AG09319 (cell line): ENCODE measurements at regions not wholly inside any gene's neighbourhood (a gene's known extent, or its start where the extent isn't known, plus 50 kb on each side); places are given as distances from the start of the nearest gene placed in this dataset.

Source experiments
- DNase-seq: peaks from one replicate; pipeline ENCODE4 v3.0.0-alpha.2; 2010; ENCODE audit warnings: low read depth; ENCODE audit errors: extremely low read depth
- CTCF ChIP-seq: IDR thresholded peaks from 2 replicates; pipeline ENCODE4 v1.5.1; 2011; ENCODE audit warnings: low read depth, mild to moderate bottlenecking, inconsistent platforms, low read length, moderate library complexity

DNA sequence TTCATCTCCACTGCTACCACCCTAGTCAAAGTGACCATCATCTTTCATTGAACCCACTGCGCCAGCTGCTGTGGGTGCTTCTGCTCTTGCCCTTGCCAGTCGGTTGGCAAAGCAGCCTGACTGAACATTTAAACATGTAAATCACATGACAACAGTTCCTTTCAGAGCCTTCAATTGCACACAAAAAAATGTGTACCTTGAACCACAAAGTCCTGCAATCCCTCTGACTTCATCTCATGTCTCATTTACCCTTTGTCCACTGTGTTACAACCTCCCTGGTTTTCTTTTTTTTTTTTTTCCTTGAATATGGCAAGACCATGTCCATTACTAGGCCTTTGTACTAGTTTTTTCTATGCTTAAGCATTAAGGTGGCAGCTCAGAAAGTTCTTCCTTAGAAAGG lies 183.5 kb downstream of the GBA3 start:
- no peak for DNase-seq
- no peak for TF ChIP-seq CTCF

DNA sequence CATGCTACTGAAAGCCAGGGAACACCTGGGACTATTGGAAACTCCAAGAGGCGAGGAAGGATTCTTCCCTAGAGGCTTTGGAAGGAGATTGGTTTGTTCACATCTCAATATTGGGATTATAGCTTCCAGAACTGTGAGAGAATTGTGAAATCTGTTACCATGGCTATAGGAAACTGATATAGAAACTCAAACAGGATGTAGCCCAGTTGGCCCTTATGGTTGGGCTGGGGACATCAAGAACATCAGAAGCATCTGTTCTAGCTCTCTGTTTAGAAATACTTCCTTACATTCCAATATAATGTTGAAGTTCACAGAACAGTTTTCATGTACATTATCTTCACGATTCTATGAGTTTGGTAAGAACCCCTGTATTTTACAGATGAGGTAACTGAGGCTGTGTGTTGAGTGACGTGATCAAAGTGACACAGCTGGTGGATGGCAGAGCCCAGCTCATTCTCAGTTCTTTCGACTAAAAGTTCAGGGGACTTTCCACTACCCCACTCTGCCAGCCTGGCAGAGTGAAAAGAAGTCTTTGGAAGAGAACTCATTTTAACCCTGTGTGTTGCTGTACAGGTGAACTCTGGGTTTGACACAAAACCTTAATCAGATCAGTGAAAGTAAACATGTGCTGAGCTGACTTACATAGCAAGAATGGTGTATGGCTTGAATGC lies 183.0 kb downstream of the GBA3 start:
- DNase-seq: no peak
- no peak for TF ChIP-seq CTCF

DNA sequence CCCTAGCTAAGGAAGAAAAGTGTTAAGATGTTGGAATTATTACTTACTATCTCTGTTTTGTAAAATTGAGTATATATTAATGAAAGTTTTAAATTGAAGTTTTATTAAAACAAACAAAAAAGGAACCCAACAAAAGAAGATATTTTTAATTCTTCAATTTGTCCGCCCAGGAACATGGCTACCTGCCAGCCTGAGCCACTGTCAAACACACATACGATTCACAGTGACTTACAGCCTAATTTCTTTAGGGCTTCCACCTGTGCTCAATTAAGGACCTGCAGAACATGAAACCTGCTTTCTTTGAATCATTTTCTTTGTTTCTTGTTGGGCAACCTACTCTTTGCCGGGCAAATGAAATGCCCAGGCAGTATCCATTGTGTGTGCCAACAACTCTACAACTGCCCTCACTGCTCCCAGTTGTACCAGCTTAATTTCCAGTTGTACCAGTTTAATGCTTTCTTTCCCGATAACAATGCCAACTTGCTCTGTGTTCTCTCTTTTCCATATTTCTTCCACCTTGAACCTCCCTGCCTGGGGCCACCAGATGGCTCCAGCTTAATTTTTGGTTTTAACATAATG lies 181.7 kb downstream of the GBA3 start:
- no peak for DNase-seq
- TF ChIP-seq CTCF: no peak

GRCh38 chr4:22873899-22874298 lies 181.2 kb downstream of the GBA3 start:
- TF ChIP-seq CTCF: no peak
- no peak for DNase-seq

GRCh38 chr4:22870847-22871449 lies 178.2 kb downstream of the GBA3 start:
- TF ChIP-seq CTCF: no peak
- DNase-seq: no peak

DNA sequence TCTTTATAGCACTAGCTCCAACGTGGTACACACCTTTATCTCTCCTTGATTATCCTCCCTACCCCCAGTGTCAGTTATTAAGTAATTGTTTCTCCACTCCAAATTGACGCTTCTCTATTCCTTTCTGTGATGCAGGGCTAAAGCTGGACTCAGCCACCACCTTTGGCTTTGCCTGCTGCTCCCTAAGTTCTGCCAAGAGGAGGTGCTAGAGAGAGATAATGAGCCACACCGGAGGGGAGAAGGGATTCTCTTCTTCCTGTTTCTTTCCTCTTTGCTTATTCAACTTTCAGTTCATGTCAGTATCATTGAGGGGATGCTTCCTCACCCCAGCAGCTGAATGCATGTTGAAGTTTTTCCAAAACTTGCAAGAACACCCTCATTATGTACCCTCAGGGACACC lies 176.5 kb downstream of the GBA3 start:
- TF ChIP-seq CTCF: no peak
- DNase-seq: no peak
